GM18867 (cell line): ENCODE measurements at regions not wholly inside any gene's neighbourhood (a gene's known extent, or its start where the extent isn't known, plus 50 kb on each side); places are given as distances from the start of the nearest gene placed in this dataset.

Experiments
- ATAC-seq: cut with Tn5 transposase; IDR thresholded peaks from one replicate; pipeline ENCODE4 v1.9.1; 2021; ENCODE audit warnings: mild to moderate bottlenecking, moderate library complexity; ENCODE audit not compliant: unreplicated experiment

- ATAC-seq = no peak
Observed at GRCh38 chr9:91065231-91066041, 263.8 kb downstream of the SYK start.

- ATAC-seq = no peak
Observed at GRCh38 chr9:91066042-91066415, 264.4 kb downstream of the SYK start.

GRCh38 chr9:91066856-91067255, 265.2 kb downstream of the SYK start:
- ATAC-seq = no peak

- ATAC-seq = no peak
Observed at GRCh38 chr9:91067306-91067860, 265.8 kb downstream of the SYK start.

- ATAC-seq = no peak
Observed at GRCh38 chr9:91071184-91071990, 269.8 kb downstream of the SYK start.

GRCh38 chr9:91073049-91073810, 271.6 kb downstream of the SYK start:
- no peak for ATAC-seq

- no peak for ATAC-seq
Observed at GRCh38 chr9:91073811-91074771, 272.5 kb downstream of the SYK start.

GRCh38 chr9:91074866-91075265, 273.2 kb downstream of the SYK start:
- ATAC-seq = no peak

- no peak for ATAC-seq
Observed at GRCh38 chr9:91075279-91075678, 273.7 kb downstream of the SYK start.

GRCh38 chr9:91077624-91078368, 276.2 kb downstream of the SYK start:
- no peak for ATAC-seq

- no peak for ATAC-seq
Observed at GRCh38 chr9:91078369-91078695, 276.7 kb downstream of the SYK start.

GRCh38 chr9:91082731-91083130, 279.0 kb downstream of the AUH start:
- no peak for ATAC-seq

- ATAC-seq = no peak
Observed at GRCh38 chr9:91084896-91085516, 276.7 kb downstream of the AUH start.

GRCh38 chr9:91085517-91086291, 276.0 kb downstream of the AUH start:
- ATAC-seq = no peak

- no peak for ATAC-seq
Observed at GRCh38 chr9:91086657-91087461, 274.9 kb downstream of the AUH start.

GRCh38 chr9:91087462-91087759, 274.3 kb downstream of the AUH start:
- no peak for ATAC-seq

- ATAC-seq = no peak
Observed at GRCh38 chr9:91089405-91090129, 272.2 kb downstream of the AUH start.
